Breast epithelium (tissue), 4 donors: ENCODE measurements at regions not wholly inside any gene's neighbourhood (a gene's known extent, or its start where the extent isn't known, plus 50 kb on each side); places are given as distances from the start of the nearest gene placed in this dataset.

Experiments used
- DNase-seq, 2 donors: peaks; one replicate each; pipeline ENCODE4 v3.0.0-alpha.2; 2019; ENCODE audit warnings: low spot score in 2 of 2
- H3K27ac ChIP-seq, 2 donors: fragments of 200-600 bp; sonication (generic) in 1 of 2; one replicate each; pipeline ENCODE4 v1.5.1; 2016 to 2019; ENCODE audit warnings: mild to moderate bottlenecking in 1 of 2
- H3K27me3 ChIP-seq, 2 donors: fragments of 200-600 bp; sonication (generic) in 1 of 2; one replicate each; pipeline versions ENCODE4 v1.5.1 to v1.6.0; 2017 to 2019; ENCODE audit warnings: control low read depth in 1 of 2, mild to moderate bottlenecking in 1 of 2
- H3K36me3 ChIP-seq: fragments of 200-600 bp; one replicate; pipeline ENCODE4 v1.5.1; 2019
- H3K4me1 ChIP-seq, 2 donors: fragments of 200-600 bp; sonication (generic); one replicate each; pipeline ENCODE4 v1.5.1; 2016 to 2019; ENCODE audit warnings: control low read depth in 1 of 2
- H3K4me3 ChIP-seq, 3 donors: fragments of 200-600 bp; sonication (generic); 1 replicate in 2 of 3; 2 replicates in 1 of 3; pipeline ENCODE4 v1.5.1; 2016 to 2019; ENCODE audit warnings: mild to moderate bottlenecking in 3 of 3, moderate library complexity in 2 of 3
- H3K9me3 ChIP-seq, 2 donors: fragments of 200-600 bp; sonication (generic) in 1 of 2; one replicate each; pipeline ENCODE4 v1.5.1; 2016 to 2019; ENCODE audit warnings: control low read depth in 1 of 2
- CTCF ChIP-seq, 3 donors: fragments of 450-650 bp; IDR thresholded peaks; one replicate each; pipeline ENCODE4 v1.5.1; 2016 to 2017; ENCODE audit warnings: antibody characterized with exemption in 3 of 3, mild to moderate bottlenecking in 3 of 3, moderate library complexity in 3 of 3
- POLR2A ChIP-seq: fragments of 450-650 bp; IDR thresholded peaks from one replicate; pipeline ENCODE4 v1.6.1; 2016; ENCODE audit warnings: antibody characterized with exemption, mild to moderate bottlenecking, moderate library complexity
- POLR2AphosphoS5 ChIP-seq, 3 donors: sonication (generic); formaldehyde crosslinking; IDR thresholded peaks; one replicate each; pipeline ENCODE4 v1.6.1; 2017; ENCODE audit warnings: antibody characterized with exemption in 3 of 3
- intact Hi-C: fragments of 100-400 bp; cut with DNase I; formaldehyde crosslinking; loops from one replicate; pipeline ENCODE4 v1.15.1; 2023; ENCODE audit warnings: low total_unique reads

GRCh38 chr13:34570698-34571353 lies 371.2 kb upstream of the NBEA start:
- H3K27ac ChIP-seq = no peak overlapping the region
- H3K4me3 ChIP-seq = no peak overlapping the region
- no peak for DNase-seq
- H3K4me1 ChIP-seq = no peaks in the 10 kb centered on the region
- no peak for TF ChIP-seq POLR2A
- TF ChIP-seq CTCF (IDR thresholded peaks at IDR 0.05) = no peak
- TF ChIP-seq POLR2AphosphoS5 (IDR thresholded peaks at IDR 0.05) = no peak
- H3K9me3 ChIP-seq = no peaks in the 10 kb centered on the region
- intact Hi-C loops = no loop called here
- H3K27me3 ChIP-seq = no peaks in the 10 kb centered on the region
- H3K36me3 ChIP-seq = no peaks in the 10 kb centered on the region

- no peak for TF ChIP-seq POLR2AphosphoS5 (IDR thresholded peaks at IDR 0.05)
- TF ChIP-seq CTCF (IDR thresholded peaks at IDR 0.05) = no peak
- TF ChIP-seq POLR2A = no peak
- H3K9me3 ChIP-seq = no peaks in the 10 kb centered on the region
- no peak overlapping the region for H3K27ac ChIP-seq
- no peak overlapping the region for H3K4me3 ChIP-seq
- no peak for DNase-seq
- H3K27me3 ChIP-seq = no peaks in the 10 kb centered on the region
- no peaks in the 10 kb centered on the region for H3K4me1 ChIP-seq
- intact Hi-C loops = no loop called here
- no peaks in the 10 kb centered on the region for H3K36me3 ChIP-seq
Observed at GRCh38 chr13:34571716-34572115, 370.4 kb upstream of the NBEA start.

- H3K27me3 ChIP-seq = no peaks in the 10 kb centered on the region
- H3K27ac ChIP-seq = no peak overlapping the region
- peak in 1 of 2 donors; percentile 25 for DNase-seq
- TF ChIP-seq POLR2A (no peak), POLR2AphosphoS5 (IDR thresholded peaks at IDR 0.05) (no peak), CTCF (IDR thresholded peaks at IDR 0.05) (no peak)
- H3K4me1 ChIP-seq = no peaks in the 10 kb centered on the region
- H3K36me3 ChIP-seq = no peaks in the 10 kb centered on the region
- intact Hi-C loops = no loop called here
- no peak overlapping the region for H3K4me3 ChIP-seq
- H3K9me3 ChIP-seq = no peaks in the 10 kb centered on the region
Observed at GRCh38 chr13:34577051-34577450, 365.0 kb upstream of the NBEA start.

- no peaks in the 10 kb centered on the region for H3K27me3 ChIP-seq
- peak in 1 of 2 donors; percentile 32 for DNase-seq
- no peak overlapping the region for H3K27ac ChIP-seq
- H3K9me3 ChIP-seq = no peaks in the 10 kb centered on the region
- H3K36me3 ChIP-seq = no peaks in the 10 kb centered on the region
- no peak overlapping the region for H3K4me3 ChIP-seq
- TF ChIP-seq POLR2A (no peak), CTCF (IDR thresholded peaks at IDR 0.05) (no peak), POLR2AphosphoS5 (IDR thresholded peaks at IDR 0.05) (no peak)
- H3K4me1 ChIP-seq = no peaks in the 10 kb centered on the region
- intact Hi-C loops = no loop called here
Observed at GRCh38 chr13:34578471-34578870, 363.6 kb upstream of the NBEA start.

GRCh38 chr13:34578917-34579316 lies 363.2 kb upstream of the NBEA start:
- TF ChIP-seq CTCF (IDR thresholded peaks at IDR 0.05) = no peak
- no peak for TF ChIP-seq POLR2AphosphoS5 (IDR thresholded peaks at IDR 0.05)
- TF ChIP-seq POLR2A = no peak
- H3K4me1 ChIP-seq = no peaks in the 10 kb centered on the region
- no peaks in the 10 kb centered on the region for H3K36me3 ChIP-seq
- H3K27ac ChIP-seq = no peak overlapping the region
- H3K4me3 ChIP-seq = no peak overlapping the region
- no peak for DNase-seq
- H3K27me3 ChIP-seq = no peaks in the 10 kb centered on the region
- H3K9me3 ChIP-seq = no peaks in the 10 kb centered on the region
- intact Hi-C loops = no loop called here
